HG03565 (cell line): ENCODE measurements at regions not wholly inside any gene's neighbourhood (a gene's known extent, or its start where the extent isn't known, plus 50 kb on each side); places are given as distances from the start of the nearest gene placed in this dataset.
A peak's percentile ranks its signal among the peaks of the same experiment; 100 is the strongest.
"Not testable (repeated sequence)": the region's sequence is repeated elsewhere in the genome, so short reads cannot be mapped to it uniquely, and the experiment has no call there.

Experiments used
- ATAC-seq: cut with Tn5 transposase; IDR thresholded peaks from one replicate; pipeline ENCODE4 v1.9.1; 2021; ENCODE audit warnings: mild to moderate bottlenecking, moderate library complexity; ENCODE audit not compliant: unreplicated experiment

DNA sequence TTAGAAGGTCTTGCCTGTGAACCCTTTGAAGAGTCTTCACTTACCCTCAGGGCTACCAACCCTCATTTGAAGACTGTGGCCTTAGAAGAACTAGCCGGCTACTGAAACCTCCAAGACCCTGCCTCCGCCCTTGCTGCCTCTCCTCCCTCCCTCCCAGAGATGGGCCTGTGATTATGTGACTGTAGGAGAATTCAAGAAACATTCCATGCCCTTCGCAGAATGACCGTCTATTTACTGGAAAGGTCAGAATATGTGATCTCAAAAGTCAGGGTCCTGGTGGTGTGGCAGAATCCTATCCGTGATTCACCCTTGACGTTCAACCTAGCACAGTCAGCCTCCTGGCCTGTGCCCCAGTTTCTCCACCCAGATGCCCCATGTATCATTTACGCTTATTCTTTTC is 109.6 kb downstream of the CTNND1 start:
- no peak for ATAC-seq

DNA sequence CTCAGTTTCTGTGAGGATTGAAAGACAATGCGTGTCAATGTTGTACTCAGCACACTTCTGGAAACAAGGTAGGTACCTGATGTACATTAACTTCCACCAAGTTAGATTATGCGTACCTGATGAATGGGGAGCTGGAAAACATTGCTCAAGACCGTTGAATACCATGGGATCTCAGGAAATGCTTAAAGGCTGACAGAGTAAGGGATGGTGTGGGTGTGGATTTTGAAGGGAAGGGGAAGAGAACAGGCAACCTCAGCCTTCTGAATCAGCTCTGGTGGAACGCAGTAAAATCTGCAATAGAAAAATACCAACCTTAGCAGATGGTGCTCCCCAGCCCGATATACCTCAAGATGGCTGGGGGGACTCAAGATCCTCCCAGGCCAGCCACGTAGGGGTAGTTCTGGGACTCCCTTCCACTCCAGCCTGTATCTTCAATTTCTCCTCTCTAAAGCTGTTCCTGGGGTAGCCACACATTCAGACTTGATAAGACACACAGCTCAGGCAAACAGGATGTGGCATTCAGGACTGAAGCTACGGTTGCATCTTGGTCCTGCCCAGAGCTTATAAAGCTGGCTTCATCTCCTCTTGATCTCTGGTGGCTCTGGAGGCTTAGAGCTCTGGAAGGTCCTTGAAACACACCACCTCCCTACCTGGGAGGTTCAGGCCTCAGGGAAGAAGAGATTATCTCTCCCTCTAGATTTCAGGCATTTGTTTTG is 111.8 kb downstream of the CTNND1 start:
- ATAC-seq, result no peak

- ATAC-seq, result no peak
Observed at GRCh38 chr11:57874981-57875380, 113.4 kb downstream of the CTNND1 start.

- ATAC-seq, result no peak
Observed at GRCh38 chr11:57881647-57882046, 120.0 kb downstream of the CTNND1 start.

DNA sequence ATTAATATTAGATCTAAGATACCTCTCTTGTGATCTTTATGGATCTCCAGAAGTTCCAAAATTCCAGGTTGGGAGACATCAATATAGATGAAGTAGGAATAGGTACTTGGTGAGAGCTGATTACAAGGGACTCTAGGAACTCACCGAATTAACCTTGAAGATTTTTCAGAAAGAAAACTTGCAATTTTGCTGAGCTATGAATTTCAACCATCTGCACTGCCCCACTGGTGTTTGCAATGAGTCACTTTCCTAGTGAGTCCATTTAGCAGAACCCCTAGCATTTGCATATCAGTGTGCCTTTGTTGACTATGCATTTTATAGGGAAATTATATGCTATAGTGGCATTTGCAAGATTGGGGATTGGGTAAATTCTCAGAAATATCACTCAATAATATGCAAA is 122.0 kb downstream of the CTNND1 start:
- ATAC-seq, result no peak

- no peak for ATAC-seq
Observed at GRCh38 chr11:57885298-57886050, 123.9 kb downstream of the CTNND1 start.

- no peak for ATAC-seq
Observed at GRCh38 chr11:57888386-57888785, 126.8 kb downstream of the CTNND1 start.

- ATAC-seq, result no peak
Observed at GRCh38 chr11:57890521-57890920, 128.9 kb downstream of the CTNND1 start.

DNA sequence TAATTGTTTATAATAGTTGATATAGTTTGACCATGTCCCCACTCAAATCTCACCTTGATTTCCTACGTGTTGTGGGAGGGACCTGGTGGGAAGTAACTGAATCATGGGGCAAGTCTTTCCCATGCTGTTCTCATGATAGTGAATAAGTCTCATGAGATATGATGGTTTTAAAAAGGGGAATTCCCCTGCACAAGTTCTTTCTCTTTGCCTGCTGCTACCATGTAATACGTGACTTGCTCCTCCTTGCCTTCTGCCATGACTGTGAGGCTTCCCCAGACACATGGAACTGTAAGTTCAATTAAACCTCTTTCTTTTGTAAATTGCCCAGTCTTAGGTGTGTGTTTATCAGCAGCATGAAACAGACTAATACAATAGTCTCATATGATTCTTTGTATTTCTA is 130.5 kb upstream of the OR9Q1 start:
- ATAC-seq, result not testable (repeated sequence)

DNA sequence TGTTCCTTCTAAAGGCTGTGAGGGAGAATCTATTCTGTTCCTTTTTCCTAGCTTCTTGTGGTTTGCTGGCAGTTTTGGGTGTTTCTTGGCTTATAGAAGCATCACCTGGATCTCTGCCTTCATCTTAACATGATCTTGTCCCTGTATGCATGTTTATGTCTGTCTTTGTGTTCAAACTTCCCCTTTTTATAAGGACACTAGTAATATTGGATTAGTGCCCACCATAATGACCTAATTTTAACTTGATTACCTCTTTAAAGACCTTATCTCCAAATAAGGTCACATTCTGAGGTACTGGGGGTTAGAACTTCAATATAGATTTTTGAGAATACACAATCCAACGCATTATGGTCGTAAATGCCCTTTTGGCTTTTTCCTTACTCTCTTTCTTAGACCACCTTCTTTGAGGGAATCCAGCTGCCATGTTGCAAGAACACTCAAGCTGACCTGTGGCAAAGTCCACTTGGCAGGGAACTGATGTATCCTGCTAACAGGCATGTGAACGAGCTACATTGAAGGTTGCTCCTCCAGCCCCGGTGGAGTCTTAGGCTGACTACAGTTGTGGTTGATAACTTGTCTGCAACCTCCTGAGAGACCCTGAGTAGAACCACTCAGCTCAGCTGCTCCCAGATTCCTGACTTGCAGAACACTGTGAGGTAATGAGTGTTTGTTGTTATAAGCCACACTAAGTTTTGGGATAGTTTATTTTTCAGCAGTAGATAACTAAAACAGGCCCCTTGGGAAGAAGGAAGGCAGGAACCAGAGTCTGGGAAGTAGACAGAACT is 127.1 kb upstream of the OR9Q1 start:
- no peak for ATAC-seq

- ATAC-seq, result no peak
Observed at GRCh38 chr11:57899378-57899777, 124.3 kb upstream of the OR9Q1 start.

GRCh38 chr11:57900320-57900719 is 123.4 kb upstream of the OR9Q1 start:
- ATAC-seq, result no peak

DNA sequence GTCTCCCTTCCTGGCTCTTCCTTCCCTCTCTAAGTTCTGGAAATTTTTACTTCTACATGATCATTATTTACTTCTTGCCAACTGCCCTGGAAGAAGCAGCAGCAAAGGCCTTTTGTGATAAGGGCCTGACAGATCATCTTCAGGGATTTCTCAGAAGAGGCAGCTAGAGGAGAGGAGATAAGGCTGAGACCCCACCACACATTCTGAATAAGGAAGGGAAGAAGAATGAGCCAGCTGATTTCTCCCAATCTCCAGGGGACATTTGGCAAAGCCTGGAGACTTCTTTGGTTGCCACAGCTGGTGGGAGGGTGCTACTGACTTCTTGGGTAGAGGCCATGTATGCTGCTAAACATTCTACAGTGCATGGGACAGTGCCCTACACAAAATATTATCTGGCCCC is 122.4 kb upstream of the OR9Q1 start:
- no peak for ATAC-seq

- no peak for ATAC-seq
Observed at GRCh38 chr11:57901756-57902155, 121.9 kb upstream of the OR9Q1 start.

DNA sequence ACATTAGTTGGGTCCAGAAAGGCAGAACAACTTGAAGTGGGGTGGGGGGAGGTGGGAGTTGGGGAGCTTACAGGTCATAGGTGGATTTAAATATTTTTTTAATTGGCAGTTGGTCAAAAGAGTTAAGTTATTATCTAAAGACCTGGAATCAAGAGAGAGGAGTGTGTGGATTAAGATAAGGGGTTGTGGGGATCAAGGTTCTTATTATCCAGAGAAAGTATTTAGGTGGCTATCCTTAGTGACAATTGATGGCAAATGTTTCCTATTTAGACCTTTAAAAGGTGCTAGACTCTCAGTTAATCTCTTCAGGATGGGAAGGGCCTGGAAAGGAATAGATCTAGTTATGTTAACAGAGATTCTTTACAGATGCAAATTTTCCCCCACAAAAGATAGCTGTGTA is 120.7 kb upstream of the OR9Q1 start:
- no peak for ATAC-seq

DNA sequence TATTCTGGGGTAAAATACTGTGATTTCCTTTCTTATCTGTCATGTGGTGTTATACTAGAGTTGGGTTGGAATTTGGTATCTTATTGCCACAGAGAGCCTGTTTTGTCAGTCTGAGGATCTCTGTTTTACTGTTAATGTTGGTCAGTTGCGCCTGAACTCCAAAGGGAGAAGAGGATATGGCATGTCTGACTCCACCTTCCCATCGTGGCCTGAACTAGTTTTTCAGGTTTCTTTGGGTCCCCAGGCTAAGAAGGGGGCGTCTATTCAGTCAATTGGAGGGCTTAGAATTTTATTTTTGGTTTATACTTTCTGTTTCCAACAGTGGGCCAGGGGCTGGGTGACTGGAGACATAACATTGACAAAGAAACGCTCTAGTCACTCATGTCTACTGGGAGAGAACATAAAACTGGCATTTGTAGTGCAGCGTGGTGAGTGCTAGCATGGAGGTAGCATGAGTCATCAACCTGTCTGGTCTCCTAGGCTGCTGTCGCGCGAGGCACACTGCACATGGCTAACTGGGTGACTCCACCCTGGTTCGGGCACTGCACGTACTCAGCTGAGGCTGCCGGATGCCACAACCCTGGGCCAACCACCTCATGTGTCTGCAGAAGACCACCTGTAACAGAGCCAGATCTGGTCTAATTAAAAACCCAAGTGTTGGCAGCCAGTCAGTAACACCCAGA is 120.1 kb upstream of the OR9Q1 start:
- peak; percentile 45 for ATAC-seq

- no peak for ATAC-seq
Observed at GRCh38 chr11:57904376-57904775, 119.3 kb upstream of the OR9Q1 start.

- ATAC-seq, result no peak
Observed at GRCh38 chr11:57905439-57905838, 118.2 kb upstream of the OR9Q1 start.

- not testable (repeated sequence) for ATAC-seq
Observed at GRCh38 chr11:57908399-57908798, 115.3 kb upstream of the OR9Q1 start.

- not testable (repeated sequence) for ATAC-seq
Observed at GRCh38 chr11:57911522-57911921, 112.2 kb upstream of the OR9Q1 start.
